Endothelial cell of umbilical vein (primary cell): ENCODE measurements at regions not wholly inside any gene's neighbourhood (a gene's known extent, or its start where the extent isn't known, plus 50 kb on each side); places are given as distances from the start of the nearest gene placed in this dataset.

Experiments
- CTCF ChIP-seq, 2 donors: IDR thresholded peaks; 1 replicate in 1 of 2; 2 replicates in 1 of 2; pipeline ENCODE4 v1.5.1; 2011; ENCODE audit warnings: low read length in 2 of 2, mild to moderate bottlenecking in 2 of 2, moderate library complexity in 2 of 2, control low read depth in 1 of 2, inconsistent platforms in 1 of 2, low read depth in 1 of 2; ENCODE audit not compliant: insufficient read depth in 1 of 2; ENCODE audit errors: extremely low read depth in 1 of 2
- EZH2 ChIP-seq: IDR thresholded peaks from 2 replicates; pipeline ENCODE4 v1.6.1; 2012; ENCODE audit warnings: borderline replicate concordance, low read depth, mild to moderate bottlenecking, moderate library complexity, low read length, inconsistent platforms; ENCODE audit not compliant: severe bottlenecking
- FOS ChIP-seq: IDR thresholded peaks from 2 replicates; pipeline ENCODE4 v1.6.1; 2011; ENCODE audit warnings: mild to moderate bottlenecking, low read length, moderate library complexity, borderline replicate concordance; ENCODE audit not compliant: insufficient read depth
- GATA2 ChIP-seq: IDR thresholded peaks from 2 replicates; pipeline ENCODE4 v1.7.0; 2011; ENCODE audit warnings: low read depth, mild to moderate bottlenecking, moderate library complexity, mixed read lengths, low read length; ENCODE audit not compliant: insufficient read length, insufficient read depth
- MAX ChIP-seq: IDR thresholded peaks from 2 replicates; pipeline ENCODE4 v1.6.1; 2011; ENCODE audit not compliant: insufficient read depth, insufficient read length
- MYC ChIP-seq: IDR thresholded peaks from one replicate; pipeline ENCODE4 v1.6.1; 2011; ENCODE audit warnings: mild to moderate bottlenecking, low read depth, low read length
- POLR2A ChIP-seq: IDR thresholded peaks from 2 replicates; pipeline ENCODE4 v1.6.1; 2012; ENCODE audit warnings: low read depth, mild to moderate bottlenecking, control low read depth, low read length
- POLR2AphosphoS5 ChIP-seq: IDR thresholded peaks from 2 replicates; pipeline ENCODE4 v1.6.1; 2012; ENCODE audit warnings: low read depth, mild to moderate bottlenecking, control low read depth, low read length, moderate library complexity; ENCODE audit not compliant: insufficient read depth

- TF ChIP-seq CTCF (IDR thresholded peaks at IDR 0.05; ENCODE audit: extremely low read depth in 1 of 2, insufficient read depth in 1 of 2, low read depth in 1 of 2, low read length in 2 of 2) (no peak), EZH2 (no peak), MAX (no peak), MYC (no peak), POLR2A (no peak), POLR2AphosphoS5 (no peak), GATA2 (no peak), FOS (no peak)
Measured at GRCh38 chr15:70151003-70151402, 53.3 kb upstream of the TLE3 start.
